ENCODE measurements at regions not wholly inside any gene's neighbourhood (a gene's known extent, or its start where the extent isn't known, plus 50 kb on each side); places are given as distances from the start of the nearest gene placed in this dataset.

GRCh38 chr5:74426506-74426905 lies 214.0 kb downstream of the ENC1 start:
- DNase-seq (ENCODE audit: low read depth in 2 of 2), result no peak

DNA sequence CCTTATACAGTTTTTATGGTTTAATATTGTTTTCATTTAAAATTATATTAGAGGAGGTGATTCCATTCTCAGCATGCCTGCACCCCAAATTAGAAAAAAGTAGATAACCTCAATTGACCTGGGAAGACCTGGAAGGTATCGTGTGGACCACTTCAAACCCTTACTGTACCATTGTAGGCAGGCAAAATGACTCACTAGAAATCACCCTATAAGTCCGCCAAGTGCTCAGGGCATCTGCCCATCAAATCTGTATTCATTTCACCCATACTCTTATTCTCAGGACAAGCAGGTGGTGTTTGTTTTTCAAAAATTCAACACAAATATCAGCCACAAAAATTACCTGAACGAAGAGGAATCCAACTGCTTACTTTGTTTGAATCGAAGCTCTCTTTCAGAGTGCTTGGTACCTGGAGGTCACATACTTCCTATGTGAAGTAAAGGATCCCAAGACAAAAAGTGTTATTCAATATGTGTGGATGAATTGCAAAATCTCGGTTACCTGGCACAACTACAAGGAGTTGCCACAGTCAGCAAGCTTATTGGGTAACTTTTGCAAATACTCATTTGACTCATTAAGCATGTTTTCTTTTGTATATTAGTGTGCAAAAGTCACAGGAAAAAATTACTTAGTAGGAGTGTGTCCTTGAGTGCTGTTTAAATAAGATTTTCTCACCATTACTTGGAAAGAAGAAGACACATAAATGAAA lies 216.2 kb downstream of the ENC1 start:
- no peak for DNase-seq (ENCODE audit: low read depth in 2 of 2)

- DNase-seq (ENCODE audit: low read depth in 2 of 2), result no peak
Observed at GRCh38 chr5:74423383-74423782, 217.1 kb downstream of the ENC1 start.

GRCh38 chr5:74422671-74423070 lies 217.9 kb downstream of the ENC1 start:
- no peak for DNase-seq (ENCODE audit: low read depth in 2 of 2)

DNA sequence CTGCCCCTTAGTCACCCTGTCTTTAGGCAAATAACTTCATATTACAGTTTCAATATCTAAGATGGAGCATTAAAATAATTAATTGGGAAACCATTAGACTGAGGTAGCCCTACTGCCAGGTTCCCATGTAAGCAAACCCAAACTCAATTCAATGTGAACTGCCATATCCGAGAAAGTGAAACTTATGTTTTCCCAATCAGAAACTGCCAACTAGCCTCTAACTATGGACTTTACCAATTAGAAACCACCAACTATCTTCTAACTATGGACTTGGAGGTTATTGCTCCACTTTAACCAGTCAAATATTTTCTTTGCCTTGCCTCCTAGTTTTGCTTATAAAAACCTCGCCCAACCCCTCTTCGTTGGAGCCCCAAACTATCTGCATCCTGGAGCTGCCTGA lies 218.5 kb downstream of the ENC1 start:
- no peak for DNase-seq (ENCODE audit: low read depth in 2 of 2)

DNA sequence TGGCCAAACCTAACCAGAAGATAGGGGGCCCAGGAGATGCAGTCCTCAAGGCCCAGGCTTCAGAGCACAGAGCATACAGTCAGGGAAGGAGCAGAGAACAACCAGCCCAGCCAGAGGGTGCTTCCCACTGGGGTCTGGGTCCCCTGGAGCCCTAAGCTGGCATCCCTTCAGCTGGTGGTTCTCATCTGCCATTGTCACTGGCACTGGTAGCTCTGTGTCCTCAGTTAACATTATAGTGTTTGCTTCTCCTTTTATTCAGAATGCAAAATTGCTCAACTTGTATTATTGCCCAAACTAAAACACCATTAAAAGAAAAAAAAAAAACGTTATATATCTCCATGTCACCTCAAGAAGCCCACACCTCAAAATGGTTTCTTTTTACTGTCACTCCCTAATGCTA lies 219.2 kb downstream of the ENC1 start:
- no peak for DNase-seq (ENCODE audit: low read depth in 2 of 2)

DNA sequence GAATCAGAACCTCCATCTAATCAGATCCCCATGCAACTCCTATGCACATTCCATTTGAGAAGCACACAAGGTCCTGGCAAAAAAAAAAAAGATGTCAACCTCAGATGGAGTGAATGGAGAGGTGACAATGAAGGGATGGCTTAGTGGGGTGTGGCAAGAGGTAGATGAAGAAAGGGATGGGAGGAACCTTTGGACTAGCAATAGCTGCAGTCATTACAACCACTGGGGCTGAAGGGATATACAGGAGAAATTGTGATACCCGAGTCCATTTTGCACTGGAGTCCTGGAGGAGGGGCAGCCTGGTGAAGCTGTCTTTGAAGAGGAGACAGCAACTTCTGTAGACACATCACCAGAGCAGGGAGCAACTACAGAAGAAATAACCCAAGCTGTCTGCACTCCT lies 219.6 kb downstream of the ENC1 start:
- no peak for DNase-seq (ENCODE audit: low read depth in 2 of 2)

GRCh38 chr5:74420220-74420619 lies 220.3 kb downstream of the ENC1 start:
- DNase-seq (ENCODE audit: low read depth in 2 of 2), result no peak

DNA sequence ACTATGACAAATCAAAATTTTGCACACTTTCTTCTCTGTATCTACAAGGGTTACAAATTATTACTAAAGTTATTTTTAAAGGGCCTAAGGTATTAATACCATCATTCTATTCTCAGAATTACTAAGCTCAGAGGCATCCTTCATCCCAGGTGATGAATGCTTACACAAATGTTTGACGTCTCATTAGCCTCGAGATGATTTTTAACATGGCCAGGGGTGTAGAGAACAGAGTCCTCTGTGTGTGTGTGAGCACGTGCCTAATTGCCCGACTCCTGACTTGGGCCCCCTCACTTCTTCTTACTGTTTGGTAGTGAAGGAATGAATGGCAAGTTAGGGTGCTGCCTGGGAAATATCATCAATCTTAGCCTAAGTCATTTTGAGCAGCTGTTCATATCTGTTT lies 221.1 kb downstream of the ENC1 start:
- no peak for DNase-seq (ENCODE audit: low read depth in 2 of 2)

- no peak for DNase-seq (ENCODE audit: low read depth in 2 of 2)
Observed at GRCh38 chr5:74418709-74419108, 221.8 kb downstream of the ENC1 start.

DNA sequence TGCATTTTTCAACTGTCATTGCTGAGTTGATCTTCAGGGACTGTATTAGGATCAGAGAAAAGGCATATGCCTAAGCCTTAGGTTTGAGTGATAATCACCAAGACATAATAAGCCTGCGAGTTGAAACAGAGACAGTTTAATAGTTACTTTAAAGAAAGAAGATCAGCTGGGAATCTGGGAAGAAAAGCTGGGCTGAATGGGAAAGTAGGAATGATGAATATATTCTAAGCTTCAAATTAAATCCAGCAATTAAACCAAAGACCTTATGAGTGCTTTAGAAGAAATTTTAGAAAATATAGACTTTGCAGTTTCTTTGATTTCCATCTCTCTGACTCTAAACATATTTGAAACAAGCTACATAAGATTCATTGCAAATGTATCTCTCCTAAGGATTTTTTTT lies 222.3 kb downstream of the ENC1 start:
- no peak for DNase-seq (ENCODE audit: low read depth in 2 of 2)

- no peak for DNase-seq (ENCODE audit: low read depth in 2 of 2)
Observed at GRCh38 chr5:74415695-74416102, 224.8 kb downstream of the ENC1 start.

DNA sequence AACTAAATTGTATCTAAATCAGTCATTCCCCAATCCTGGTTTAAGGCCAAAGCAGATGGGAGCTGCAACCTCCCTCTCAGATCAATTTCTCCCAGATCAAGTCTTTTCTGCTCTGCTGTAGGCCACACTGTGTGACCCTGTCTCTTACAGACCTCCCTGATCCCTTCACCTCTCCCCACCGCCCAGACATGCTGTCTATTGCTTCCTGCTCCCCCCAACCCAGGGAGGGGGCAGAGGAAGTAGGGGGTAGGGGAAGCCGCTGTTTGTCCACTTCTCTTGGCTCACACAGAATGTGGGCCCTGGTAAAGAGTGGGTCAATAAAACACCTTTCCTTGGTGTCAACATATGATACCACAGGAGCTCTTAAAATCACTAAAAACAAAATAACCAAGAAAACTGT lies 226.3 kb downstream of the ENC1 start:
- DNase-seq (ENCODE audit: low read depth in 2 of 2), result no peak

GRCh38 chr5:74413403-74414048 lies 227.0 kb downstream of the ENC1 start:
- no peak for DNase-seq (ENCODE audit: low read depth in 2 of 2)

- DNase-seq (ENCODE audit: low read depth in 2 of 2), result no peak
Observed at GRCh38 chr5:74412066-74412465, 228.5 kb downstream of the ENC1 start.

DNA sequence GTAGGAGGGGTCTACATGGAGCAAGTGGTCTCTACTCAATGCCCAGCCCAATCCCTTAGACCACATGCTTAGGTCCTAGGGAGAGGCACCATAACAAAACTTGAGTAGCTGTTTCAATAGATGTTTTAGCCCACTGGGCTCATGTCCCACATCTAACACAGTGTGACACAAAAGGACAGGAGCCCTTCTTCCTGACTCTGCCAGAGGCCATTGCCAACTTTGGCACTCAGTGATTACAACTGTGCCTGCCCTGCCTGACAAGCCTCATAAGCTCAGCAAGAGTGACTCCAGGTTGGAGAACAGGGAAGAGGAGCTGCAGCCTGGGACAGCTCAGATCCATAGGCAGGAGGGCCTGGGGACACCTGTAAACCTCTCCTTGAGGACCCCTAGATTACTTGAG lies 230.8 kb downstream of the ENC1 start:
- DNase-seq (ENCODE audit: low read depth in 2 of 2), result no peak

- DNase-seq (ENCODE audit: low read depth in 2 of 2), result no peak
Observed at GRCh38 chr5:74409166-74409706, 231.3 kb downstream of the ENC1 start.

- no peak for DNase-seq (ENCODE audit: low read depth in 2 of 2)
Observed at GRCh38 chr5:74408150-74409043, 232.1 kb downstream of the ENC1 start.

- no peak for DNase-seq (ENCODE audit: low read depth in 2 of 2)
Observed at GRCh38 chr5:74407701-74408100, 232.8 kb downstream of the ENC1 start.

GRCh38 chr5:74406844-74407243 lies 233.7 kb downstream of the ENC1 start:
- DNase-seq (ENCODE audit: low read depth in 2 of 2), result no peak

- no peak for DNase-seq (ENCODE audit: low read depth in 2 of 2)
Observed at GRCh38 chr5:74405593-74405992, 234.9 kb downstream of the ENC1 start.

All from stimulated activated CD8-positive, alpha-beta memory T cell treated with anti-CD3 and anti-CD28 coated beads, Interleukin-7, amount 100 ng/mL, for 4 hours (primary cell).